Right forelimb (tissue), 1 donor: ENCODE measurements at regions not wholly inside any gene's neighbourhood (a gene's known extent, or its start where the extent isn't known, plus 50 kb on each side); places are given as distances from the start of the nearest gene placed in this dataset.
"Not testable (repeated sequence)": the region's sequence is repeated elsewhere in the genome, so short reads cannot be mapped to it uniquely, and the experiment has no call there.

Experiments used
- DNase-seq: peaks from one replicate; pipeline ENCODE4 v3.0.0-alpha.2; 2018

DNA sequence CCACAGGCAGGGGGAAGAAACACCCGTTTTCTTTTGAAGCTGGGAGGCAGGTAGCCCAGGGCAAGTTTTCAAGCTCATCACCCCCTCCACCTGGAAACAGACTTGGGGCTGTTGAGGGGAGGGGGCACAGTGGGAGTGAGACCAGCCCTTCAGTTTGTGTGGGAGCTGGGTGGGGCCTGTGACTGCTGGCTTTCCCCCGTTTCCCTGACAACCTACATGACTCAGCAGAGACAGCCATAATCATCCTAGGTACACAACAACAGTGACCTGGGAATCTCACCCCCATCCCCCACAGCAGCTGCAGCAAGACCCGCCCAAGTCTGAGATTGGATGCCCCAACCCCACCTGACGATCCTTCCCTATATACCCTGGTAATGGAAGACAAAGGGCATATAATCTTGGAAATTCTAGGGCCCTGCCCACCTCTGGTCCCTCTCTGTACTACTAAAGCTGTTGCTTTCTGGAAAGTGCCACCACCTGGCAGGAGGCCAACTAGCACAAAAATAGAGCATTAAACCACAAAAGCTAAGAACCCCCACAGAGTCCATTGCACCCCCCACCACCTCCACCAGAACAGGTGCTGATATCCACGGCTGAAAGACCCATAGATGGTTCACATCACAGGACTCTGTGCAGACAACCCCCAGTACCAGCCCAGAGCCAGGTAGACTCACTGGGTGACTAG, 422.2 kb upstream of the SGO1 start:
- no peak for DNase-seq

DNA sequence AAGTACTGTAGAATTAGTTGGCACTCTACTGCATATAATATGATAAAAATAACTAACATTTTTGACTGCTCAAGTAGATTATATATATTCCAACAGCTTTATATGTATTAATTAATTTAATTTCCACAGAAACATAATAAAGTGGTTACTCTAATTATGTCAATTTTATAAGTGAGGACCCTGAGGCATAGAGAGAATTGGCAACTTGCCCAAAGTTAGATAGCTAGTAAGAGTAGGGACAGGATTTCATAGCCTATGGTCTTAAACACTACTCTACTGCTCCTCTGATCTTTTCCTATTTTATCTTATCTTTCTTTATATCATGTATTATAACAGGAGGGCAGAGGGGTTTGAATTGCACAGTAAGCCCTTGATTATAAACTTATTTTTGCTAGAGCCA, 418.7 kb upstream of the SGO1 start:
- DNase-seq = no peak

DNA sequence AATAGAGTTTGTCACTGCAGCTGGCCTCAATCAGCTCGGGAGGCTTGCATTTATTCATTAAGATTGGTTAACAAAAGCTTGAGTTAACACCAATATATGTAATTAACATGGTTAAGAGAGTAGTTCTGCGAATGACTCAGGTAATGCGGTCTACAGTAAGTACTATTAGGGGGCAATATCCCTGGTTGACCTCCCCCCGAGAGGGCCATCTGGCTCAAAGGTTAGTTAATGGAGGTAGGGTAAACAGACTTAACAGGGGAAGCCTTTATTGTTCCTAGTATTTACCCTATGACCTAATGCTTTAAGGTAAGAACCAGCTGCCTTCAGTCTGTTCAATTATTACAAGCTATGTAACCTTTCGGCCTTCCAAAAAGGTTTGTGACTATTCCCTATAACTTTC, 403.3 kb upstream of the SGO1 start:
- no peak for DNase-seq

DNA sequence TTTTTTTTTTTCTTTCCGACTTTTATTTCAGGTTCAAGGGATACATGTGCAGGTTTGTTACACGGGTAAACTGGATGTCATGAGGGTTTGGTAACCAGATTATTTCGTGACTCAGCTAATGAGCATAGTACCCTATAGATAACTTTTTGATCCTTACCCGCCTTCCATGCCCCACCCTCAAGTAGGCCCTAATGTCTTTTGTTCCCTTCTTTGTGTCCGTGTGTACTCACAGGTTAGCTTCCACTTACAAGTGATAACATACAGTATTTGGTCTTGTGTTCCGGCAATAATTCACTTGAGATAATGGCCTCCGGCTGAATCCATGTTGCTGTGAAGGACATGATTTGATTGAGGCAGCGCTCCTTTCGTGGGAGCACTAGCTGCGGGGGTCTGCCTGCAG, 402.8 kb upstream of the SGO1 start:
- DNase-seq = no peak

DNA sequence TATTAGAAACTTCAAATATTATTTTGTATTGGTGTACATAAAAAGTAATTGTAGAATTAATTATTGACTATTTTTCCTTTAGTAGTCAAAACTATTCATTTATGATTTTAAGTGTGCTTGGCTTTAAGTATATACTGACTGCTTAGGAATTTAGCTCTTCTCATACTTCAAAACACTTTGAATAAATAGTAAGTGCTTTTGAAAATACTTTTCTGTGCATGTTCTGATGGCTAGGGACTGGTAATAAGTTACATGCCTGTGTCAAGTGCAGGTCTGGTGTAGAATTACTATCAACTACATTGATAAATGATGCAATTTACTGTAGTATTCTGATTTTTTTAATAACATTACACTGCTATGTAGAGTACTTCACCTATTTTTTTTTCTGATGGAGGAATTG, 397.6 kb upstream of the SGO1 start:
- no peak for DNase-seq

DNA sequence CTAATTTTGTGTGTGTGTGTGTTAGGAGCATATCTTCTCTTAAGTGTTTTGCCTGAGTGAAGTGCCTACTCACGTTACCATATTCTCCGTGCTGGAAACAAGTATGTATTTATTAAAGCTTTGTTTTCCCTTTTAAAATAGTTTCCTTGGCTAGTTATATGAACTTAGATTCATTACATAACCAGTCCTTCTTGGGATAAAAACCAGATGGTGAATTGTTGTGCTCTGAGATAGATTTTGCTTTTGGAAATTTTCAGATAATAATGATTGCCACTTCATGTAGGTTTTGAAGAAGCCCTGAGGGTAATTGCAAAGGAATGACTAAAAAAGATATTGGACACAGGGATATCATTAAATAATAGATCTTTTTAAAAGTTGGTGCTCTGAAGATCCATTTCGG, 390.2 kb upstream of the SGO1 start:
- no peak for DNase-seq

DNA sequence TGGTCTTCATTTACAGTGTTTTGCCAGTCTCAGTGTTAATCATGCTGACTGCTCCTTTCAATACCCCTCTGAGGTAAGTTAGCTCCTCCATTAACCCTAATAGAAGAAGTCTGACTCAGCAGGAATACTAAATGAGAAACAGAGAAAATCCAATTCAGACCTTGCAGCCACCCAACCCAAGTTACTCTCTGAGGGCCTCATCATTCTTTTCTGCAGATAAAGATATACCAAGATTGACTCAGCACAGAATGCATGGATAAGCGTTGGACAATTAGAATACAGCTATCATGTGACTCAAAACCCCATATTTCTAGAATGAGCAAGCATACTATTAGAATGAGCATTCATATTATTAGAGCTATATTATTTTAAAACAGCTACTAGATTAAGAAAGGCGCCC, 389.1 kb upstream of the SGO1 start:
- DNase-seq = no peak

DNA sequence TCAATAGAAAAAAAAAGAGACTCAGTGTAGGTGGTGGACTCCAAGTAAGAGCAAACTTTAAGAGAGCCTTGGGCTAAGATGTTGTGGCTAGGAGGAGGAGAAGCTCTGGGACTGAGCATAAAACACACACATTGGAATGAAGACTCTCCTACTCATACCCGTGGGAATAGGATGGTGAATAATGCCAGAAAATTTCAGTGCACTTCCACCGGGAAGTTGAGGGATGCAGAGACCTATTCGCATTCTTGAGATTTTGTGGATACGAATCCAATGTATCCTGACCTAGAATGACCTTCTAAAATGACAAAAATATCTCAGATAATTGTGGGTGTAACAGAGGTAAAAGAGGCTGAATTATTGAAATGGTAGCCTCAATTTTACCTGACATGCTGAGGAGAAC, 388.7 kb upstream of the SGO1 start:
- DNase-seq = no peak

DNA sequence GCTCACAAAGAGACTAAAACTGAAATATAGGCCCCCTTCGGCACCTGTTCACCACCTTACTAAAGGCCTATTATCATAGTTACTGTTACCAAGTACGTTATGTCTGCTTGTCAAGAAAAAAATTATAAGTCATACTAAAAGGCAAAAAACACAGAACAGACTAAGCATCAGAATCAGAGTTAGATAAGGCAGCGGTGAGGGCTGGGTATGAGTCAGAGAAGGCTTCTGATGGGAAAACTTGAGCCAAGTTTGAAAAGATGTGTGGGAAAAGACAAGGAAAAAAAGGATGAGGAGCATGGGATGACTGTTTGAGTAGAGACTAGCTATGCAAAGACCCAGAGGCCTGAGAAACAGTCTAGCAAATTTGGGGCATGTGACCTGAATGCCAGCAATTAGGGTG, 387.2 kb upstream of the SGO1 start:
- no peak for DNase-seq

DNA sequence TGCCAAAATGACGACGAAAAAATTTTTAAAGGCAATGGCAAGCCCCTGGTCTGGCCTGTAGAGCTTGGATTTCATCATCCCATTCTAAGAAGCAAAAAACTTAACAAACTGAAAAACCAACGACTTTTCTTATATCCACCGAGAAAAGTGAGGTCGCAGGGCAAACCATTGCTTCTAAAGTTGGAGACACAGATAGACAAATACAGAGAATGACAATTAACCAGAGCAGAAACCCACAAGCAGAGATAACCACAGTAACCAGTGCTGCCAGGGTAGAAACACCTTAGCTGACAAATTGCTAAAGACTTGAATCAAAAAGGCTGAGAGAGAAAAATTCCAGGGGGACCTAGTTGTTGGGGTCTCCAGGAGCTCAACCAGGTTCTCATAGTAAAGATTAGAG, 386.5 kb upstream of the SGO1 start:
- no peak for DNase-seq

DNA sequence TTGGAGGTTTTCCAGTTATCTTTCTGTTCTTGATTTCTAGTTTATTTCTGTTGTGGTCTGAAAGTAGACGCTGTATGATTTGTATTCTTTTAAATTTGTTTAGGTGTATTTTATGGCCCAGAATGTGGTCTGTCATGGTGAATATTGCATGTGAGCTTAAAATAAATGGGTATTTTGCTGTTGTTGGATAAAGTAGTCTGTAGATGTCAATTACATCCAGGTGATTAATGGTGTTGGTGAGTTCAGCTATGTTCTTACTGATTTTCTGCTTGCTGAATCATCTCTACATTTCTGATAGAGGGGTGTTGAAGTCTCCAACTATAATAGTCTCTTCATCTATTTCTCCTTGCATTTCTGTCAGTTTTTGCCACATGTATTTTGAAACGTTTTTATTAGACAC, 383.3 kb upstream of the SGO1 start:
- DNase-seq = no peak

DNA sequence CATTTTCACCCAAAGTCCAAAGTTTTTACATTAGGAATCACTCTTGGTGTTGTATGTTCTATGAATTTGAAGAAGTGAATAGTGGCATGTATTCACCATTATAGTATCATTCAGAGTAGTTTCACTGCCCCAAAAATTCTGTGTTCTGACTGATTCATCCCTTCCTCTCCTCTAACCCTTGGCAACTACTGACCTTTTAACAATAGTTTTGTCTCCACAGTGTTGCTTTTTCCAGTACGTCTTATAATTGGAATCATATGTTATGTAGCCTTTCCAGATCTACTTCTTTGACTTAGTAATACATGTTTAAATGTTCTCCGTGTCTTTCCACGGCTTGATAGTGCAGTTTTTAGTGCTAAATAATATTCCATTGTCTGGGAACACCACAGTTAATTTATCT, 379.0 kb upstream of the SGO1 start:
- no peak for DNase-seq

DNA sequence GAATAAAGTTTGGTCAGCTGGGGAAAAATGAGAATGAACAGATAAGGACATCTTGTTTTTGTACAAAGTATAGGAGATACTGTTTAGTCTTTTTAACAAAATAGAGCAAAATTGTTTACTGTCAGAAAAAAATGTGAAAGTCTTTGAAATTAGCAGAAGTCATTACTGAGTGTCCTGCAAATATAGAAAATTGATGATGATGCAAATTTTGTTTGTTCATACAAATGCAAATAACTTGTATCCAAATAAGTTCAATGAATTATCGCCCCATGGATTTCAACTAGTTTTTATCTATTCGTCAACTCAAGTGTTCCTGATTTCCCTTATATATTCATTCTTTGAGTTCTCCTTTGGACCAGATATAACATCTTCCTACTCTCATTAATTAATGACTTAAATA, 378.0 kb upstream of the SGO1 start:
- no peak for DNase-seq

DNA sequence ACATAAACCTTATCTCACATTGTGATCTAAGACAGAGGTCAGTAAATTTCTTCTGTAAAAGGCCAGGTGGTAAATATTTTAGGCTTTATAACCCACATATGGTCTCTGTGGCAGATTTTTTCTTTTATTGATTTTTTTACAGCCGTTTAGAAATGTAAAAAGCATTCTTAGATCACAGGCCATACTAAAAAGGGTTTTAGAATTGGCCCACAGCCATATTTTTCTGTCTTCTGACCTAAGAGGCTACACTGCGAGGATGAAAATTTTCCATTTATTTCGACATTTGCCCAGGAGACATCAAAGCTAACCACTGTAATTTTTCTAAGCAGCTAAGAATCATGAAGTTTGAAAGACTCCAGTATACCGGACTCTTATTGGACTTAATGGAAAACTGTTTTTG, 377.2 kb upstream of the SGO1 start:
- no peak for DNase-seq

DNA sequence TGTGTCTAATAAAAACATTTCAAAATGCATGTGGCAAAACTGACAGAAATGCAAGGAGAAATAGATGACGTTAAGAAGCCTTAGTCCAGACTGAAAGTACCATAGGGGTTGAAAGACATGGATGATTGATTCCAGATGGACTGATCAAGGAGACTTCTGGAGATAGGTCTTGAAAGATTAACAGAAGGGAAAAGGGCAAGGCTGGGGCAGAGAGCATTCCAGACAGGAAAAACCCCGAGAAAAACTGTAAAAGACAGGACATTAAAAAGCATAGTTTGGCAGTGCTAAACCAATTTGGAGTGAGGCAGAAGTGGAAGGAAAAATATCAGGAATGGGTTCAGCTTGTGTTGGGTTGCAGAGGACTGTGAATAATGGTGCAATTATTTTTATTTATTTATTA, 375.2 kb upstream of the SGO1 start:
- DNase-seq = no peak

DNA sequence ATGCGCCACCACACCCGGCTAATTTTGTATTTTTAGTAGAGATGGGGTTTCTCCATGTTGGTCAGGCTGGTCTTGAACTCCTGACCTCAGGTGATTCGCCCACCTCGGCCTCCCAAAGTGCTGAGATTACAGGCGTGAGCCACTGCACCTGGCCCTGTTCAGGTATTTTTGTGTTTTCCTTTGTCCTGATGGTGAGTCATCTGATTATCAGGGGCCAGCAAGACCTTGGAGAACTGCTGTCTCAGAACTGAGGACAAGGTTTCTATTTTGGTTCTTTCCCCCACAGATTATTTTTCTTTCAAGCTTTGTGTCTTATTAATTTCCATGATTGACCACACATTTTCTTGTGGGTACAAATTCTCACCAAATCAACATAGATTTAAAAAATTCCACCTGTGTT, 374.4 kb upstream of the SGO1 start:
- not testable (repeated sequence) for DNase-seq

DNA sequence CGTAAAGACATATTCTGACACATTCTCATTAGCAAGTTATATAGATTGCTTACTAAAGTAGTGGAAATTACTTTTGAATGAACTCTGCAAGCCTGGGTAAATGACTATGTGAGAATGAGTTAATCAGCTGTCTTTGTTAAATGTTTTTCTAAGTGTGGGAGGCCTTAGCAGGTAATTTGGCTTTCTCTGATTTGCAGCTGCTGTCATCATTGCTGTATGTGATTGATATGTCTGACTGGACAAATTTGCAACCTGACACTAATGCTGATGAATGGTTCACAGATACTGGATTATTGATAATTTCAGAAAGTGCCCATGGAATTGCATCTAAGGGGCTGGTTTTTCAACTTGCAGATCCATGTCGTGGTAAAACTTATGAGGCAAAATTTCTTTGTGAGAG, 372.2 kb upstream of the SGO1 start:
- no peak for DNase-seq

DNA sequence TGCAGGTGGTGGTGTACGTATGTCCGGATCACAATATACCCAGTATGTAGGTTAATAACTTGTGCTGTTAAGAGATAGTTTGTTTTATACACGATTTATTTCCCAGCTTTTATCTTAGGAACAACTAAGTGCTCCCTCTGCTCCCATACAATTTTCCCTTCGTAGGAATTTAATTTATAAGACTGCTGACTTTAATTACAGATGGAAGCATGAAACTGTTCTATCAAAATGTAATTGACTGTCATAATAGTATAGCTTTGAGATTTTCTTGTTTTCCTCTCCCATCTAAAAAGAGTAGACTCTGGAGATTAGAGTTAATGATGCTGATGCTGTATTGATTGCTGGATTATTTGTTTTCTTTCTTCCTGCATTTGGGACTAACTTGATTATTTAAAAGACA, 370.7 kb upstream of the SGO1 start:
- DNase-seq = no peak

DNA sequence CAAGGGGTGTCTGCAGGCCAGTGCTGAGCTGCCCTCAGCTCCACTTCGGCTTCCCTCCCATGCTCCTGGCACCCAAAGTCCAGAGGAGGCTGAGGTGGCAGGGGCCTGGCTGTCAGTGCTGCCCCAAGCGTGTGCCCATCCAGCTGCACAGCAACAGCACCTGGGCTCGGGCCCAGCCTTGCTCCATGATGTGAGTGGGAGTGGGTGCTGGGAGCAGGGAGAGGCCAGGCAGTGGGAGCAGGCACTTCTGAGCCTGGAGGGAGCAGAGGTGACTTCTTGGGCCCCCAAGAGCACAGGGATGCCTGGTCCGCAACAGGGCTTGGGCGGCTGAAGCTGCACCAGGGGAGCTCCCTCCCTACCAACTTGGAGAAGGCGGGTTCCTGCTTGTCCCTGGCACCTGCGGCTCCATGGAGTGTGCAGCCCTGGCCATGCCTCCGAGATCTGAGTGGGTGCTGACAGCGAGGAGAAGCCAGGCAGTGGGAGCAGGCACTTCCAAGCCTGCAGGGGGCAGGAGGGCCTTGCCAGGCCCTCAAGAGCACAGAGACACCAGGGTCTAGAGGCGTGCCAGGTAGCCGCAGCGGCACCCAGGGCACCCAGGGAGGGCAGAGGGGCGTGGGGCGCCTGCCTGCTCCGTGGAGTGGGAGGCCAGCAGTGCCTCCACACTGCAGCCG, 366.7 kb upstream of the SGO1 start:
- DNase-seq = no peak

DNA sequence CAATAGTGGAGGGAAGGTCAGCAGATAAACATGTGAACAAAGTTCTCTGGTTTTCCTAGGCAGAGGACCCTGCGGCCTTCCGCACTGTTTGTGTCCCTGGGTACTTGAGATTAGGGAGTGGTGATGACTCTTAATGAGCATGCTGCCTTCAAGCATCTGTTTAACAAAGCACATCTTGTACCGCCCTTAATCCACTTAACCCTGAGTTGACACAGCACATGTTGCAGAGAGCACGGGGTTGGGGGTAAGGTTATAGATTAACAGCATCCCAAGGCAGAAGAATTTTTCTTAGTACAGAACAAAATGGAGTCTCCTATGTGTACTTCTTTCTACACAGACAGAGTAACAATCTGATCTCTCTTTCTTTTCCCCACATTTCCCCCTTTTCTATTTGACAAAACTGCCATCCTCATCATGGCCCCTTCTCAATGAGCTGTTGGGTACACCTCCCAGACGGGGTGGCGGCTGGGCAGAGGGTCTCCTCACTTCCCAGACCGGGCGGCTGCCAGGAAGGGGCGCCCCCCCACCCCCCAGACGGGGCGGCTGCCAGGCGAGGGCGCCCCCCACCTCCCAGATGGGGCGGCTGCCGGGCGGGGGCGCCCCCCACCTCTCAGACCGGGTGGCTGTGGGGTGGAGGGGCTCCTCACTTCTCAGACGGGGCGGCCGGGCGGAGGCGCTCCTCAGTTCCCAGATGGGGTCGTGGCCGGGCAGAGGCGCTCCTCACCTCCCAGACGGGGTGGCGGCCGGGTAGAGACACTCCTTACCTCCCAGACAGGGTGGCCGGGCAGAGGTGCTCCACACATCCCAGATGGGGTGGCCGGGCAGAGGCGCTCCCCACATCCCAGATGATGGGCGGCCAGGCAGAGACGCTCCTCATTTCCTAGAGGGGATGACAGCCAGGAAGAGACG, 361.6 kb upstream of the SGO1 start:
- not testable (repeated sequence) for DNase-seq

DNA sequence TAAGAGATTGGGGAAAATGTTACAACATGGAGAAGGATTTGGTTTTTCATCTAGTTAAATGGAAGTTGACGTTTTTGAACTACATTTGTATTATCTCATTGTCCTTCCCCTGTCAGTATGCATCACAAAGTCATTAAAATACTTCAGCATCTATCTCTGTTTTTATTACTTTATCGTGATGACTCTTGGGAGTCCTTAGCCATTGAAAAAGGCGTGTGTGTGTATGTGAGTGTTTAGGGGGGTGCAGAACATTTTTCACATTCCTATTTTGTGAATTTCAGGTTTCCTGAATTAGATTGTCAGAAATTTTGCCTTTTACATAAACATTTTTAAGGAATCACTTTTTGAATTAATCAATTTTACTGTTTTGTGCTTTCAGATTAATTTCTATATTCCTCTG, 360.6 kb upstream of the SGO1 start:
- DNase-seq = no peak

DNA sequence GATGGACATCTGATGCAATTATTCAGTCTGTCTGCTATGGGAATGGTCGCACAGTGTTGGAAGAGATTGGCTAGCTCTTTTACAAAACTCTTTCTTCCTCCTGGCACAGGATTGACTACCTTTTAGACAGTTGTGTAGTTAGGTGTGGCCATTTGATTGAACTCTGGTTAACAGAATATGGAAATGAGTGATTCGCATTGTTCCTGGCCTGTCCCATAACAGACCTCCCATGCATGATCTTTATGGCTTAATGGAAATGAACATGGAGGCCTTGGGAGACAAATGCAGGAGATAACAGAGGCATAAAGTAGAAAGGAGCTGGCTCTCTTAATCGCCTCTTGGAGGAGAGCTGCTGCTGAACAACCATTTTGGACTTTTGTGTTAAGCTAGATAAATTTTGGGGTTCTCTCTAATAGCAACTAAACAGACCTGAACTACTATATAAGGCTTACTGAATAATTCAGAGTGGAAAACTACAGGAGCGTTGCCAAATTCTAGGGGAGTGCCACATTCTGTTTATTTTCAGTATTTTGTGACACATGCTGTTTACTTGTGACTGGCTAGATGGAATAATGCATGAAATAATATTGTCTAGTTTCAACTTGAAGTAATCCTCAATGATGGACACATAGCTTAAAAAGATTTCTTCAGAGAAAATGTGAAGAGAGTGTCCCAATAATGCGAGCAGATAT, 357.7 kb upstream of the SGO1 start:
- DNase-seq = no peak

DNA sequence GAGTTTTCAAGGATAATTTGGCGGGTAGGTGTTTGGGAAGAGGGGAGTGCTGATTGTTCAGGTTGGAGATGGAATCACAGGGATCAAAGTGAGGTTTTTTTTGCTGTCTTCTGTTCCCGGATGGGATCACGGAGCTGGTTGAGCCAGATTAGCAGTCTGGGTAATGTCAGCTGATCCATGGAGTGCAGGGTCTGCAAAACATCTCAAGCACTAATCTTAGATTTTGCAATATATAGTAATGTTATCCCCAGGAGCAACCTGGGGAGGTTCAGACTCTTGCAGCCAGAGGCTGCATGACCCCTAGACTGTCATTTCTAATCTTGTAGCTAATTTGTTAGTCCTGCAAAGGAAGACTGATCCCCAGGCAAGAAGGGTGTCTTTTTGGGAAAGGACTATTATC, 354.1 kb upstream of the SGO1 start:
- DNase-seq = no peak

DNA sequence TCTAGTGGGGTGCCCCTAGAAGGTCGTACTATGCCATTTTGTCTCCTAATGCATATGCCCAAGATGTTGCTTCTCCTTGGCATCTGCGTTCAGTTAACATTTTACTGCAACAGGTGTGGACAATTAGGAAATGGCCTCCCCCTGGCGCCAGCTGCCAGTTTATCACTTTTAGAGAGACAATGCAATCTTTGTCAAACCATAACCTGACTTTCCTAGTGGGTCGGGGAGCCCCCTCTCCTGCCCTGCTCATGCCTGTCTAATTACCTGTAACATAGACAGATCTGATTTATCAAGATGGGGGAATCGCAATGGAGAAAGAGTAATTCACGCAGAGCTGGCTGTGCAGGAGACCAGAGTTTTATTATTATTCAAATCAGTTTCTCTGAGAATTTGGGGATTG, 353.7 kb upstream of the SGO1 start:
- DNase-seq = no peak
